NCI-H128 (cell line): ENCODE measurements at regions not wholly inside any gene's neighbourhood (a gene's known extent, or its start where the extent isn't known, plus 50 kb on each side); places are given as distances from the start of the nearest gene placed in this dataset.

Source experiments
- DNase-seq: peaks from one replicate; lab custom pipeline; 2025; ENCODE audit not compliant: unreplicated experiment; lab: John Stamatoyannopoulos, UW

- DNase-seq, result no peak
Observed at GRCh38 chr1:90210633-90211491, 216.0 kb downstream of the ZNF326 start.

GRCh38 chr1:90208949-90209348 lies 214.0 kb downstream of the ZNF326 start:
- DNase-seq, result no peak

GRCh38 chr1:90206260-90206659 lies 211.3 kb downstream of the ZNF326 start:
- DNase-seq, result no peak

DNA sequence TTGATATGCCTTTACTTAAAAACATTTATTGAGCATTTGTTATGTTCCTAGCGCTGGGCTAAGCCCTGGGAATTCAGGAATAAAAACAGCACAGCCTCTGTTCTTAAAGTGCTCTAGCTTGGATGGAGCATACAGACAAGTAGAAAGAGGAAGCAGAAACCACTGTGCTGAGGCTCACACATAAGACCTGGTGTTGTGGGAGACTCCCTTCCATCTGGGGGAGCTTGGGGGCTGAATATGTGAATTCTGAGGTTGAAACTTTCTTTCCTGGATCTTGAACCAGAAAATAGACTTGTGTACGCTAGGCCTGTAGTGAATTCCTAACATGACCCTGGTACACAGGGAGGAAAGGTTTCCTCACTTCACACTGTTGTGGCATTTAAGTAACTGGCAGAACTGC lies 209.9 kb downstream of the ZNF326 start:
- no peak for DNase-seq

GRCh38 chr1:90204023-90204590 lies 209.2 kb downstream of the ZNF326 start:
- DNase-seq, result no peak

- DNase-seq, result no peak
Observed at GRCh38 chr1:90201467-90202358, 206.8 kb downstream of the ZNF326 start.

DNA sequence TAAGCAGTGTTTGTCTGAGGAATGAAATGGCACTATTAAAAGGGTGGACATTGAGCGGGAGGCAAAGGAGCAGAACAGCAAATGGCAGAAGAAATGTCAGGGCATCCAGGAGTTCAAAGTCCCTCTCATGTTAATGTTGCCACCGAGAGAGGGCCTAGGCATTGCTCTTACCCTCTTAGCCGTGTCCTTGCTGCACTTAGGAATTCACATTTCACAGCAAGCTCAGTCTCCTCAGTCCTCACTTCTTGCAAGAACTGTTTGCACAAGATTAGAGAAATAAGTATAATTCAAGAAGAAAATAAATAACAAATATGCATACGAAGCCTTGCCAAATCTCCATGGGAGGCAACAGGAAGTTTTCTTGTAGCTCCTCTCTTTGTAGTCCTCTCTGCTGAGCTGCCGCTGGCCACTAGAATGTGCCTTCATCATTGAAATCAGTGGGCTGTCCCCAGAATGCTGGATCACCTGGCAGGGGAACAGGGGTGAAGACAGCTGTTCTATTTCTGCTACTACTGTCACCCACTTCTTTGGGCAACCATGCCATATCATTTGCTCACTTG lies 205.8 kb downstream of the ZNF326 start:
- no peak for DNase-seq

DNA sequence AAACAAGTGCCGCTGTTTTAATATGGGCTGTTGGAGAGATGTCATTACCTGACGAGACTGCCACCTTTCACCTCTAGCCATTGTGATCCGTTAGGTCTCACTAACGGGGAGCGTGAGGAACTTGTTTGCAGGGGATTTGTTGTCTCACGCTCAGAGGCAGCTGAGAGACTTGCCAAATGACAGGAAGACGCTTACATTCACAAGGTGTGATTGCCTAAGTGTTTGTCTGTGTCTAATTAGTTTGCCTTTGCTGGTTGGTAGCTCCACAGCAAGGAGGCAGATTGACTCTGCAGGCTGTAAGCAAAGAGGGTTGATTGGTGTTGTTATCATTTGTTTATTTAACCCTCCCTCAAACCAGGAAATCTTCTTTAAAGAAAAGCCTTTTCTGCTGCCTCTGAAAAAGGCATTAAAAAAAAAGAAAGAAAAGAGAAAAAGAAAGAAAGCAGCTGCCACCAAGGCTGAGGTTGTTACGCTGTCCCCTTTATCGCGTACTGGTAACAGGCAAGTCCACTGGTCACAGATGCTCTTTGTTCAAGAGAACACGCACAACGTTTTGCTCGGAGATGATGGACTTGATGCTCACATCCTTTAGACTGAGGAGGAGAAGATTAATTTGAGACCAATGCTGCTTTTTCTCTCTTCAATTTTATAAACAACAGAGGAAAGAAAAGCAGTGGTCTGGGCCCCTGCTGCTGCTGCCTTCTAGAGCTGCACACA lies 203.9 kb downstream of the ZNF326 start:
- no peak for DNase-seq

DNA sequence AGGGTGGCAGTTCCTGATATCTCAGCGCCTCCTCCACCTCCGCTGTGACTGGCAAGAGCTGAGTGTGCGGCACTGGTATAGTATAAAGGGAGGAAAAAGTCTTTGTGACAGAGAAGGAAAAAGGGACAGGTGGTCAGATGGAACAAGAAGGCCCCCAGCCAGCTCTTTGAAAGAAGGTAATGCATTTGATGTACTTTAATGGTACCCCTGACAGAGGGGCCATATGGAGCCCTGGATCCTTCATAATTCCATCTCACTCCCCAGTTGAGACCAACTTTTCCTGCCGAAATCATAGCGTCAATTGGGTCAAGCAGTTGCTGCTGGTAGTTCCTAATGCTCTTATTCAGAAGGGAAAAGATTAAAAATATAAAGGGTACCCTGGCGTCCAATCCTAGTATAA lies 198.2 kb downstream of the ZNF326 start:
- no peak for DNase-seq

DNA sequence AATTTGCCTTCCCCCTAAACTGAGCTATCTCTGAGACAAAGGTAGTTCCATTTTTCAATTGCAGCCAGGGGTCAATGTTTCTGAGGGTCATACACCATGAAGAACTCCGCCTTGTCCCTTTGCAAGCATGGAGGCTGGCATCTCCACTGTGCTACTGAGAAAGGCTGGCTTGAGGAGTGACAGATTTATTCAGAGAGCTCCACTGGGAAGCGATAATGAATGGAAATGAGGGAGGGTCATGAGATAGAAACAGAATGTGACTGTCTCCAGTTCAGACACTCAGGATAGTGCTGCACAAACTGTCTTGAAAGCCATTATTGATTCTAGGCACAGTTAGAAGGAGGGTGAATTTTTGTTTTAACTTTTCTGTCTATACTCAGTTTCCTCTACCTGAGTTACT lies 197.5 kb downstream of the ZNF326 start:
- no peak for DNase-seq

GRCh38 chr1:90190523-90190922 lies 195.6 kb downstream of the ZNF326 start:
- DNase-seq, result no peak

DNA sequence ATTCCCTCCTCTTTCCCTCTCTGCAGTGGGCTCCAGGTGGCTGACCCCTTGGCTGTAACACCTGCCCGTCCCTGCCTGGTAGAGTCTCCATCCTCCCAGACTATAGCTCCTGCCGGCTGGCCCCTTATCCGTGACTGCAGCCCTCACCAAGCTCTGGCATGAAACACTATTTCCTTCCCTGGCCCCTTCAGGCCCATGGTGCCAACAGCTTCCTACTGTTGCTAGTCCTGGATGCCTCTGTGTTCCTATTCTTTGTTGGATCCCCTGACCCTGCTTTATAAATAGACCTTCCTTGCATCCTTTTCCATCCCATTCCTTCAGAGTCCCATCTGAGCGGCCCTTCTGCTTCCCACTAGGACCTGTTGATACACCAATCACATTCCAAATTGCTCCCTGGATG lies 195.0 kb downstream of the ZNF326 start:
- DNase-seq, result no peak

GRCh38 chr1:90187323-90187585 lies 192.3 kb downstream of the ZNF326 start:
- no peak for DNase-seq

GRCh38 chr1:90186506-90187322 lies 191.8 kb downstream of the ZNF326 start:
- DNase-seq, result no peak

GRCh38 chr1:90176530-90176929 lies 181.6 kb downstream of the ZNF326 start:
- no peak for DNase-seq

DNA sequence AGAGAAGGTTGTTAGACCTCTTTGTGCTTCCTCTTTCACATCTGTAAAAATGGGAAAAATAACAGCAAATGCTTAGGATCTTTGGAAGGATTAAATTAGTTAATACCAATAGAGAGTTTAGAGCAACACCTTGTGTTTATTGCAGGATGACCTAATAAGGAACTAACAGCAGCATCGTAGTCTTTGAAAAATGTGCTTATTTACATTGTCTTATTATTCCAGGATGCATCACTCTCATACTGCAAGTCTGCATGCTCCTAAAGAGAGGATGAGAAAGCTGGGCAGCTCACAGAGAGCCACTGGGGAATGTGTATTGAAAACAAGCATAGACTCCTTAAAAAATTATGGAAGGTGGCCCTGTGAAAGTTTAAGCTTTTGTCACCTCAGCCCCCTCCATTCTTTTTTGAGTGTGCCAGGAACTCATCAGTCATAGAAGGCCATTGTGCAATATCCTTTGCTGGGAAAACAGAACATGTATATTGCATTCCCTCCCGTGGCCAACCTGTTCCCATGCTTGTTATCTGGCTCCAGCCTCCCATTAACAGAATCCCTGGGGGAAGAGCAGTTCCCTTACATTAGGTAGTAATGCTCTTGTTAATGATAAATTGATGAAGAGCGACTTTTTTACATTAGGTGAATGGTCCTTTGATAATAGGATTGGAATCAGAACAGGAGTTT lies 180.7 kb downstream of the ZNF326 start:
- DNase-seq, result no peak

DNA sequence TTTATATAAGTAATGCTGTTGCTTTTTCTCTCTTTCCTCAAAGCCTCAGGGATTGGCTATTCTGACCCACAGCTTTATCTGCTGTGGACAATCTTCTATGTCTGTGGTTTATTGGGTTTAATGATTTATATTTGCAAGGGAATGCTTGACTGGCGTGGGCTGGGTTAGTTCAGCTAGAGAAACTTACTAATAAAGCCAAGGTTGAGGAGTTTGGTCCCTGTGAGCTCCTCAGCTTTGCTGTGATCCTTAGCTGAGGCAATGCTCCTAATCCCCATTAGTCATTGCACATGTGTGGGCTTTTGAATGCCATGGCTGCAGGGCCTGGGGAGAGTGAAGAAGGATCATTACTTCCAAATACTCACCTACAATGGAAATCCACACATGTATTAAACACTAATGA lies 179.3 kb downstream of the ZNF326 start:
- DNase-seq, result no peak

GRCh38 chr1:90162216-90162615 lies 167.3 kb downstream of the ZNF326 start:
- no peak for DNase-seq

DNA sequence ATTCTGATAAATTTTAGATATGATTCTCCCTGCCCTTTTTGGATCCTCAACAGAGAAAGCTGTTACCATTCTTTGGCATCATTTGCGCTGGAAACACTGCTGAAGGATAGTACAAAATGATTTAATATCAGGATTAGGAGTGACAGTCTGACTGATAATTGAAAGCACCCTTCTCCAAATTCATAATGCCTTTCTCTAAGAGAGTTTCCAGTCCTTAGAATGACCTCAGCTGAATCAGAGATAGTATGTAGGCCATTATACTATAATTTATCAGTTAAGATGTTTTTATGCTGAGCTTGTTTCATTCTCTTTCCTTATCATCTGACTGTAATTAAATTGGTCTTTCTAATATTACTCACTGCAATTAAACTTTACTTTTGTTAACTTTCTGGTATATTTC lies 166.7 kb downstream of the ZNF326 start:
- DNase-seq, result no peak
